ENCODE measurements at regions not wholly inside any gene's neighbourhood (a gene's known extent, or its start where the extent isn't known, plus 50 kb on each side); places are given as distances from the start of the nearest gene placed in this dataset.

DNA sequence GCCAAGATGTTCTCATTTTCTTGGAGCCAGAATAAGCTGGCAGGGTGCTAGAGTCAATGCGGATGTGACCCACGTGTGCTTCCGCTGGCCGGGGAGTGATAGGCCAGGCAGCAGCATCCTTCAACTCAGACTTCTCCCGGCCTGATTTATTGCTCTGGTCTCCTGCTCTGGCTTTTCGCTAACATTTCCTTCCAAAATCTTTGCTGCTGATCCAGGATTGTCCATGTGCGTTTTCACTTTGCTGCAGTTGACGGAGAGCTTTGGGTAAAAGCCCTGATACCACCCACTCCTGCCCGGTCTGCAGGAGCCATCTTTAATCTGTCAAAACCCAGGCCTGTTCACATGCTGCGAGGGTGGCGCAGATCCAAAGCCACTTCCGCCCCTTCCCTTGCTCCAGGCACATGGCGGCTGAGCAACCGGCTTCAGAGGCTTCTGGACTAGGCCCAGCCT, 106.8 kb downstream of the CYP26A1 start:
- no peak for DNase-seq

DNA sequence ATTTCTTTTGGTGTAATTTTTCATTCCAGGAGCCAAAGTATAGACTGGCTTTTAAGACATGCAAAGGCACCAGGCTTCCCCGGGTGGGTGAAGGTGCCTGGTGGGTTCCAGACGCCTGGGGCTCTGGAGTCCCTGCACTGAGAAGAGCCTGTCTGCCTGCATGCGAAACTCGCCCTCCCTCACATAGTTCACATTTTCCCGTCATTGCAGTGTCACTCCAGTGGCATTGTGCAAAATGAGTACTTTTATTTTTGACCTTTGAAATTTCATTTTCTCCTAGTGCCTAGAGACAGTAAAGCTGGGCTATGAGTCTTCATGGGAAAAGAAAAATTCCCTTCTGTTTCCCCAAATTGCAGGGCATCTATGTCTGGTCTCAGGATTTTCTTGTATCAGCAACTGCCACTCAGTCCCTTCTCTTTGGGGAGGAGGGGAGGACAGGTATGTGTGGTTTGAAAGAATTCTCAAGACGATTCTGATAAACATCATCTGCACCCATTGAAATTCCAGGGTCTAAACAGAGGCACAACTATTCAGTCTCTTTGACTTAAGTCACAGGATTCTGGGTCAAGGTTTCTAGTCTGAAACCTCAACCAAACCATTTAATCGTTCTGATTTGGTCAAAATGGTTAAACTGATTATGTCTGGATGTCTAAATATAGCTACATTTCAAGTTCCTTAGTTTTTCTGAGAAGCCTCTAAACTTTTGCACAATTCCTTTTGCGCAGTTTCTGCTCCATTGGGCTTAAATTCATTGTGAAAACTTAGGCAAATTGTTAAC, 107.8 kb downstream of the CYP26A1 start:
- no peak for DNase-seq

DNA sequence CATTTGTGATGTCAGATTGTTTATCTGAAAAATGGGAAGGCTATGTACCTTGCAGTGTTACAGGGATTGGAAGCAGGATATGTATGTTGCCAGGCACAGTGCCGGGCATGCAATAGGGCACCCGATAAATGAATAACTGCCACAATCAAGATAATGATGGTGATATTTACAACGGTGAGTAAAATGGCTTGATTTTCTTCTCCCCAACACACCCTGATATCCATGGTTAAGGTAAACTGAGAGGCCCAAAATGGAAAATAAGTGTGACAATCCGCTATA, 108.3 kb downstream of the CYP26A1 start:
- no peak for DNase-seq

DNA sequence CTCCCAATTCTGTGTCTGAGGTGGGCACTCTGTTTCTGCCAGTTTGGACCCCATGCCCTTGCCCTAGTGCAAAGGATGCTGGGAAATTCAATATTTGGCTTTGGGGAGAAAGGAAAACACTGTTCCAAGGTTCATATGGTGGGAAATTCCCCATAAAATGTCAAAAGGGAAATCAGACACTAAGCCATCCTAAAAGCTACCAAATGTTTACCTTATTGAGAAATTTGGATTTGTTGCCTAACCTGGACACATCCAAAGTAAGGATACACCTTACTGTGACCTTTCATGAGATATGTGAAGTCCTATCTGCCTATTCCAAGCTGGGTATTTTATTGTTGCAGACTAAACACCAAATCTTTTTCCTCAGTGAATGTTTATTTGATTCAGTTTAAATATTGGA, 109.1 kb downstream of the CYP26A1 start:
- DNase-seq = no peak

DNA sequence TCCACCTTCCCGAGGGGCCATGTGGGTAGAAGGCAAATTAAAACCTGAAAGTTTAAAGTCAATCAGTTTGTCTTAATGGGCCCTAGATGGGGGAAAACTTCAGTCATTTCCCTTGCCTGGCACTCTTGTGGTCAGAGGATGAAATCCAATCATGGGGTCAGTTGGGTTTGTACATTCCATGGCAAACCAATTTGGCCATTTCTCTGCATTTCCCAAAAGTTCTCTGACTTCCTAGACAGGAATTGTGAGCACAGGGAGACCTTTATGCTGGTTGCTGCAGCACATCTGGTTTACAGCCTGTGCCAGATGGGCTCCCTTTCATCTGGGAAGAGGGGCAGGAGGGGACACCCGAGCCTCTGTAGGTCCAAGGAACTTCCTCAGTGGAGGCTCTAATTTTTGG, 113.0 kb downstream of the CYP26A1 start:
- DNase-seq = no peak

DNA sequence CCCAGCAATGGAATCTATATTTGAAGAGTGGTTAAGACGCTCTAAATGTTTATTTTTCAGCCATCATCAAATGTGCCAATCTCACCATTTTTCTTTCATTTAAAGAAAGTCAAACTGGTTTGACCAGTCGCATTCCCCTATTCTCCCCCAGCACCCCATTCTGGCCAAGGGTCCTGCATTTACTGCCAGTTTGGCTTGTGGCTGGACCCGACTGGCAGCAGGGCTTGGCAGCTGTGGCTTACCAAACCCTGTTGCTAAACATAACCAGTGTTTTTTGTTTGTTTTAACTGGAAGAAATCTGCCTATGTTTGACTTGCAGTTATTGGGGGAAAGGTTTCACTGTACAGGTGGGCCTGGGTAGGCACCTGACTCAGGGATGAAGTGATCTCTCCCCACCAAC, 116.3 kb downstream of the CYP26A1 start:
- DNase-seq = no peak

DNA sequence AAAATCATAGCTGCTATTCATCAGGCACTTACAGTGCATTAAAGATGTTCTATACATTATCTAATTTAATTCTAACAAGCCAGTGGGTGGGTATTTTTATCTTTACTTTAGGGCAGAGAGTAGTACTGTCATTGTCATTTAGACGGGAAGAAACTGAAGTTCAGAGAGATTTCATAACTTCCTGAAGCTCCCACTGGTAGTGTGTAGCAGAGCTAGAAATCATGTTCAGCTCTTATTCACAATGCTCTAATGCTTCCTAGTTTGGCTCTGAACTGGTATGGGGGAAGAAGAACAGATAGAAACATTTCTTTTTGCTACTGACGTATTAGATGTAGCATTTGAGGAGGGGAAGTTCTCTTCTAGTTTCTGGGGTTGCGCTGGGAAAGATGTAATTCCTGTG, 116.7 kb downstream of the CYP26A1 start:
- no peak for DNase-seq

DNA sequence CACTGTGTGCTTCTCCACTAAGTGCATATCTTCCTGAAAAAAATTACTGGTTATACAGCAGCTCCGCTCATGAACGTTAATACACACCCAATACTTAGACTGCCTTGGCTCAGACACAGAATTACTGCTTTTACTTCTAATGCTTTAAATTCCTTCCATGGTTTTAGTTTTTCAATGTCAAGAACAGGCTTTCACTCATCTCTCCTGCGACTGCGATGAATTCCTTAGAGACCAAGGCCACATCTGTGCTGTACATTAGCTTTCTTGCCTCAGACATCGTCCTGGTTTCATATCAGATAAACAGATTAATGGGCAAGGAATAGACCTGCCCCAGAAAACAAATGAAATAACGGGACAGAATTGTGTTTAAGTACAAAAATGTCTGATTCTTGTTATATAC, 120.2 kb downstream of the CYP26A1 start:
- no peak for DNase-seq

DNA sequence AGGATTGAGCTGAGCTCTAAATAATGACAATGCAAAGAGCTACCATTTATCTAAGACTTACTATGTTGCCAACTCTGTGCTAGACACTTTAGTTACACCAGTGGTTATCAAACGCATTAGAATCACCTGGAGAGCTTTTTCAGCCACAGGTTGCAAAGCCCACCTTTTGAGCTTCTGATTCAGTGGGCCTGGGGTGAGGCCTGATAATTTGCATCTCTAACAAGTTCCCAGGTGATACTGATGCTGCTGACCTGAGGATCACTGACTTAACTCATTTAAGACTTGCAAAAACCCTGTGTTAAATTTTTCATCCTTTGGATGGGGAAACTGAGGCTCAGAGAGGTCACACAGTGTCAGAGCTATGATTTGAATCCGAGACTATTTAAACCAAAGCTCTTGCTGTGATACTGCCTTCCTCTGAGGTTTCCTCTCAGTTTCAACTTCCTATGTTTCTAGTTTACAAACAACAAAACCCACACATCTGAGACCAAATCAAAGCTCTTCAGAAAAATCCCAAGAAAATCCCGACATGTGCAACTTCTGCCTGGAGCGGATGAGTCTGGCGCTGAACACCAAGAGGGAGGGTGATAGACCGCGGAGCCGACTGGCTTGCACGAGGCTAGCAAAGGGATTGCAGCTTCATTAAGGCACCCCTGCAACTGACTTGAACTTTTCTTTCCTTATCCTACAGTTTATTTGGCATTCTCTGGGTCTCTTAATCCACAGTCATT, 124.9 kb downstream of the CYP26A1 start:
- no peak for DNase-seq

DNA sequence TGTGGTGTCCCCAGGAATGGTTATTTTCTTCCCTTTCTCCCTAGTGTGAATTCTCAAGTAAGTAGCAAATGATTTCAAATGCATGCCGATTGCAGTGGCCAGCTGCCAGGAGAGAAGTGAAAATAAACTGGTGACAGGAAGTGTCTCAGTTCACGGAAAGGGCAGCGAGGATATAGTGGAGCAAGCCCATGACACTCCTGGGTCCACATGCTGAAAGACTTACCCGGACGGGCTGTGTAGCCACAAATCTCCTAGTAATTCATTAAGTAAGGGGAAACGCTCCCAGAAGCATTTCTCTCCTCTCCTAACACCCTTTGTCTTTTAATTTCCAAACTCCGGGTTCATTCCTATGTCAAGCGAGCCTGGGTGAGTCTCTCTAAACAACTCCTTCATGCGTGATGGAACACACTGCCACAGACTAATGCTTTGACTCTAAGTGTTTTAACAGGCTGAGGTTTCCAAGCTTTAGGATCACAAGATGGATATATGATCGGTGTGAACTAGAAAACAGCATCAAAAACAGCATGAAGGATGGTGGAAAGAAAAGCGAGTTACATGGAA, 125.6 kb downstream of the CYP26A1 start:
- peak; percentile 5 for DNase-seq

DNA sequence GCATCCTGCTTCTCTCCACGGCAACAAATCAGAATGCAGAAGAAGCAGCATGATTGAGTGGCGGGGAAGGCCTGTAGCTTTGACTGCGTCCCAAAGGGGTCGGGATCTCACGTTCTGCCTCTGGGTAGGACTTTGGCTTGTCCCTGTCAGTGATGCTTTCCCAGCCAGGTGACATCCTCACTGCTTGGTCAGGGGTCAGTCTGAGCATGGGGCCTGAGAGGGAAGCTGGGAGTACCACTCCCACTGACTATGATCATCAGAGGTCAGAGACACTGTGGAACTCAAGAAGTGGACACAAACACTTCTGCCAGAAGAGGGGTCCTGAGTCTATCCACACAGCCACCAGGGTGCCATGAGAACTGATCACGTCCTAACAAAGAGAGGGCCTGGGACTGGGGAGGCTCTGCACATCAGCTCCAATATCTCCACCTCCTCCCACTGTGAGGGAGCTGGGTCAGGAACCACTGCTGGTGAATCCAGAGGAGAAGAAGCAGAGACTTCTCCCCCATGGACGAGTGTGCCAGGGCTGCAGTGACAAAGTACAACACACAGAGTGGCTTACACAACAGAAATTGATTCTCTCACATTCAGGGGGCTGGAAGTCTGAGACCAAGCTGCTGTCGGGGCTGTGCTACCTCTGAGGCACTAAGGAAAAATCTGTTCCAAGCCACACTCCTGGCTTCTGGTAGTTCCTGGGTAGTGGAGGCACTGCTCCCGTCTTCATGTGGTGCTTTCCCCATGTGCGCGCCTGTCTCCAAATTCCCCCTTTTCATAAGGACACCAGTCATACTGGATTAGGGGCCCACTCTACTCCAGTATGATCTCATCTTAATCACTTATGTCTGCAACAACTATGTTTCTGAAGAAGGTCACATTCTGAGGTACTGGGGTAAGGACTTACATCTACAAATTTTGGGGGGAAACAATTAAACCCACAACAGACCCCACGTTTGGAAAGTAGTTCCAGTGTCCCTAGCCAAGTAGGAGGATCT, 131.1 kb downstream of the CYP26A1 start:
- no peak for DNase-seq

DNA sequence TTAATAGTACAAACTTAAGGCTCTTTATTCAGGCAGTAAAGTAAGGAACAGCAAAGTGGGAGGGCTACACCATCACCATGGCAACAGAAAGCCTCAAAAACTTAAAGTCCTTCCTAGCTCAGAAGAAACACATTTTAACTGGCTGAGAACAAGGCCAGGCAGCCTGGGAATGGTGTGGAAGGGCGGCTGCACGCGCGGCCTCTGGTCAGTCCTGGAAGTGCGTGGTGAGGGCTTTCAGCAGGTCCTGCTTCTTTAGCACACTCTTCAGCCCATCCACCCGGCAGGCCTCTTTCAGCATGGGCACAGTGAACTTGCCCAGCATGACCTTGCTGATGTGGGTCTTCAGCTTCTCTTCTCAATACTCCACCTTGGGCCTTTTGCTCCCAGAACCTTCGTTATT, 133.0 kb downstream of the CYP26A1 start:
- DNase-seq = no peak

DNA sequence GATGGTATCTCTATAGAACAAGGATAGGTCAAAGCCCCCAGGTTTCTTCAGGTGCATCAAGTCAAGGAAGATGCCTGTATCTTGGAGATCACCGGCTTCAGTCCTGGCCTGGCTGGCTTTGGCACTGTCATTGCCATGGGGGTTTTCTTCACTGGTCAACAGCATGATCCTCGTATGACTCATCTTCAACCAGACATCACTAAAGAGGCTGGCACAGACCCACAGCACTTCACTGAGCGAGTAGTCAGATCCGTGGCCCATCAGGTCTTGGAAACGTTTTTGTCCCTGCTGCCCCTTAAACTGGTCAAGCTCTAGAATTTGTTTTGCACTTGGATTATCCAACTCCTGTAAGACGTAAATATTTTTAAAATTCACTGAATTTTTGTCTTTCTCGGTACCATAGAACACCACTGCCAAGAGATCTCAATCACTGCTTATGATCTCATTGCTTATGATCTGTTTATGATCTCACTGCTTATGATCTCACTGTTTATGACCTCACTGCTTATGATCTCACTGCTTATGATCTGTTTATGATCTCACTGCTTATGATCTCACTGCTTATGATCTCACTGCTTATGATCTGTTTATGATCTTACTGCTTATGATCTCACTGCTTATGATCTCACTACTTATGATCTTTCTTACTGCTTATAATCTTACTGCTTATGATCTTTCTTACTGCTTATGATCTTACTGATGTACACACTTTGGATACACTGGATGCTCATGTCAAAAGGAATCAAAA, 135.2 kb downstream of the CYP26A1 start:
- no peak for DNase-seq

DNA sequence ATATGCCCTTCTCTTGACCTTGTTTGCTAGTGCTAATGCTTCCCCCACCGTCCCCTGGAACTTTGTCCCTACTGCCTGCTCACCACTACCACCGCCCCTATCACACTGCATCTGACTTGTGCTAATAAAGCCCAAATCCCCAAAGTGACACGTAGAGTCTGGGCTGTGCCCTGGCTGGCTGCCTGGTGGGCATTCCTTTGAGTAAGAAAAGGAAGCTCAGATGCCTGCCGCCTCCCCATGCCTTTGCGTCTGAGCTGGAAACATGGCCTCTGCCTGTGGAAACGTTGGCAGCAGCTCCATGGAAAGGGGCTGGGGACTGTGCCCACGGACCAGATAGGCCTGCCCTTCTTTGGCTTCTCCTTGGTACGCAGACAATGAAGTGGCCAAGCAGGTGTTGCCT, 138.3 kb downstream of the CYP26A1 start:
- no peak for DNase-seq

DNA sequence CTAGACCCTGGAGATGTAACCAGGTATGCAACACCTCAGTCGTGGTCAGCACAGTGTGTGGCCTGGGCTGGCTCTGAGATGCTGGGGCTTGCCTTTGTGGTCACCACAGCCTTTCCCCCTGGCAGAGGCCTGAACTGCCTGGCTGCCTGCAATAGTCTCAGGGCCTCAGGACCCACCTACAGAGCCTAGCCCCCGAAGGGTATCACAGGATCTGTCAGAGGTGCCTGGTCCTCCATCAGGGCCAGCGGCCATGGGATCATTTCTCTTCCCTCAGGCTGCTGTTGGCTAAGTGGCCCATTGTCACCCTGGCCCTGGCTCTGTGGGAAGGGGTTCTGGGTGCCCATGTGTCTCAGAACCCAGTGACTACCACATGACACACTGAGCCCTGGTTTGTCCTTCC, 141.6 kb downstream of the CYP26A1 start:
- no peak for DNase-seq

DNA sequence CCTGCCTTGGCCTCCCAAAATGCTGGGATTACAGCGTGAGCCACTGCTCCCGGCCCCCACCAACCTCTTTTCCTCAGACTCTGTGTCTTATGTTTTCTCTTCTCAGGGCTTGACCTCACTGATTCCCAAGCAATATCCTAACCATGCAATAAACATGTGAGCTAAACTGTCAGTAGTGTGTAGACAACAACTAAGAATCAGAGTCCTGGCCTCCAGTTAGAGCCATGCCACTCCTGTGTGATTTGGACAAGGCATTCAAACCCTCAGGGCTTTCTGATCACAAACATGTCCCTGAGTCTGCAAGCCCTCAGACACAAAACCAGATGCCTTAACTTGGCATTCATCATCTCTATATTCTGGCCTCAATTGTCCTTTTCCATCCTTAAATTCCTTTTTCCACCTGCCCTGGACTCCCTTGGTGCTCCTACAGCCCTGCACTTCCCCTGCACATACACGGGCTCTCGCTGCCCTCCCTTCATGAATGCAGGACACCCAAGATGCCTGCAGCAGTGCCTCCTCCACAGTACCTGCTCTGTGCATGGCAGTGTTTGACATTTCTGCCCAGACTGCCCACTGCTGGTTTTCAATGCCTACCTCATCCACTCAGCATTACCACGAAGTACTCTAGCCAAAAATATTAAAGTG, 142.8 kb downstream of the CYP26A1 start:
- DNase-seq = no peak

DNA sequence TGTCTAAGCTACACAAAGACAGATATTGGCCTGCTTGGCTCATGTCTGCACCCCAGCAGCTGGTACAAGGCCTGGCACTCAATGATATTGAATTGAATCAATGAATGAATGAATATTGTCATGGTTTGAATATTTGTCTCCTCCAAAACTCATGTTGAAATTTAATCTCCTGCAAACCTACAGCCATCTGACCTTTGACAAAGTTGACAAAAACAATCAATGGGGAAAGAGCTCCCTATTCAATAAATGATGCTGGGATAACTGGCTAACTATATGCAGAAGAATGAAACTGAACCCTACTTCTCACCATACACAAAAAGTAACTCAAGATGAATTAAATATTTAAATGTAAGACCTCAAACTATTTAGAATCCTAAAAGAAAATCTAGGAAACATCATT, 144.7 kb downstream of the CYP26A1 start:
- no peak for DNase-seq

DNA sequence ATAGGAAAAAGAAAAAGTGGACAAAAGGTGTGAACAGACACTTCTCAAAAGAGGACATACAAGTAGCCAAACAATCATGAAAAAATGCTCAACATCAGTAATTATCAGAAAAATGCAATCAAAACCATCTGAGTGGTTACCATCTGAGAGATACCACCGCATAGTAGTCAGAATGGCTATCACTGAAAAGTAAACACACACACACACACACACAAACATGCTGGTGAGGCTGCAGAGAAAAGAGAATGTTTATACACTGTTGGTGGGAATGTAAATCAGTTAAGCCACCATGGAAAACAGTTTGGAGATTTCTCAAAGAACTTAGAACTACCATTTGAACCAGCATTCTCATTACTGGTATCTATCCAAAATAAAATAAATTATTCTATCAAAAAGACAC, 145.7 kb downstream of the CYP26A1 start:
- DNase-seq = no peak

DNA sequence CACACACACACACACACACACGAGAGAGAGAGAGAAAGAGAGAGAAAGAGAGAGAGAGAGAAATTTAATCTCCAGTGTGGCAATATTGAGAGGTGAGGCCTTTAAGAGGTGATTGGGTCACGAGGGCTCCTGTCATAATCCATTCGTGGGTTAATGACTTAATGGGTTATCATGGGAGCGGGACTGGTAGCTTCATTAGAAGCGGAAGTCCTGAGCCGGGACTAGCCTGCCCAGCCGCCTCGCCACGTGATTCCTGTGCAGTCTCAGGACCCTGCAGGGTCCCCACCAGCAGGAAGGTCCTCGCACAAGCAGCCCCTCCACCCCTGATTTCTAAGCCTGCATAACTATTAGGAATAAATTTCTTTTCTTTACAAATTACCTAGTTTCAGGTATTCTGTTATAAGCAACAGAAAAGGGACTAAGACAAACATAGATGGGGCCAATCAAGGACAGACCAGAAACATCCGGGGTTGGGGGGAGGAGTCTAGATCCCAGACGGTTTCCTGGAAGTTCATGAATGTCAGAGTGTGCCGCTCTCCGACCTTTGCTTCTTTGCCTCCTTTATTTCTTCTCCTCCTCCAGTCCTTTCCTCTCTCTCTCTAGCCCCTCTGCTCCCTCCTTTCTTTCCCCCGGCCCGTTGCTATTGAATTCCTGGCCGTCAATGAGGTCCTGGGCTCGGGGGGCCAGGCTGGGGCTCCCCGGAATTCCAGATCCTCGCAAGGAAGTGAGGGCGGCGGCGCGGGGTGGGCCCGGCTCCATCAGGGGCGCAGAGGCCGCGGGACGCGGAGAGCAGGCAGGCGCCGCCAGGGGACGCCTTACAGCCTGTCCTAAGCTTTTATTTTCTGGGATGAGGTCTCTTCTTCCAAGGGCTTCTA, 146.8 kb downstream of the CYP26A1 start:
- no peak for DNase-seq

DNA sequence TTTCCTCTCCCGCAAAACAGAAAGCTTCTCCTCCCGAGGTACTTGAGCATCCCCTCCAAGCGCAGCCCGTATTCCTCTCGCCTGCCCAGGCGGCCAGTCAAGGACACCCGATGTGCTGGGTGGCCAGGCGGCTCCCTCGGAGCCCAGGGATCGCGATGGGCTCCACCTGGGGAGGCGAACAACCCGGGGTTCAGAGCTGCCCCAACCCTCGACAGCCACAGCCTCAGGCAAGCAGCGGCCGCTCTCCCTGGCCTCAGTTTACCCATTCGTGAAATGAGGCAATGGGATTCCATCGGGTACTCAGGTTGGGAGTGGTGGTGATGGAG, 147.4 kb downstream of the CYP26A1 start:
- DNase-seq = no peak

DNA sequence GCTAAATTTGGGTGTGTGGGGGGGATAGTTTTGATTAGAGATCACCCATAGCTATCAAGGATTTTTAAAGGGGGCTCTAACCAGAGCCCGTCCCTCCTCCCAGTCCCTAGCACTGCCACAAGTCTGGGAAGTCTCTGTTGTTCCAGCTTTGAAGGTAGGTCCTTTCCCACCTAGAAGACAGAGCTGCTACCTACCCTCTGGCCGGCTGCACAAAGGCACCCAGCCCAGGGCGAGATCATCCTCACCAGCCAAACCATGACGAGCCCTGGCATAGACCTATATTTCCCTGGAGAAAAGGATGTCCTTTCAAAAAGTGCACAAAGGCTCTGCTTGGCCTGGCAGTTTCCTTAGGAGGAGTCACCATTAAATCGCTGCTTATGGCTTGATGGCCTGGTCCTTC, 147.8 kb downstream of the CYP26A1 start:
- no peak for DNase-seq
